ENCODE measurements at regions not wholly inside any gene's neighbourhood (a gene's known extent, or its start where the extent isn't known, plus 50 kb on each side); places are given as distances from the start of the nearest gene placed in this dataset.

DNA sequence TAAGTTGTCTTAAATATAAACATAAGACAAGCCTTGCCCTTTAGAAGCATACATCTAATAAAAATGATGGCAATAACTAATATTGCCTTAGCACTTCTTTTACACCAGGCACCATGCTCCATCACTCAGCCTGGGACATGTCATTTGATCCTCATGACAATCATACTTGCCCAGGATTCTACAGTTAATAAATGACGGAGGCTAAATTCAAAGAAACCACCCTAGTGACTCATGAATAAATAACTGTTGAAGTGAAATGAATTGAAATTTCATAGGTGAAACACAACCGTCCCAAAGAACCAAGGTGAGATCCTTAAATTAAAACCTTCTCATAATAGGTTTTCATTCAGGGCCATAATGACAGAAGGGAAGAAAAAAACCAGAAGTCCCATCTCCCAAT is 89.5 kb downstream of the GRIN2B start:
- Histone ChIP-seq H3K36me3 (ENCODE audit: control insufficient read depth, low read length) (no peaks in the 10 kb centered on the region), H3F3A (ENCODE audit: control insufficient read depth, insufficient read depth) (no peaks in the 10 kb centered on the region), H3K4me3 (ENCODE audit: low read length) (no peak overlapping the region), H3K4me2 (ENCODE audit: low read length) (no peak overlapping the region), H3K27me3 (ENCODE audit: control insufficient read depth, low read length) (no peaks in the 10 kb centered on the region; the same call in 1 of the 2 replicates), H3K27ac (ENCODE audit: low read depth, low read length) (no peak overlapping the region), H3K79me2 (ENCODE audit: control insufficient read depth, low read length) (no peaks in the 10 kb centered on the region), H3K4me1 (ENCODE audit: control insufficient read depth, low read length) (no peaks in the 10 kb centered on the region), H4K20me1 (ENCODE audit: control insufficient read depth, insufficient read depth, low read depth, low read length) (no peaks in the 10 kb centered on the region), H3K9me3 (ENCODE audit: control insufficient read depth, insufficient read depth, low read length) (no peaks in the 10 kb centered on the region), H3K9me2 (replicated peaks; ENCODE audit: control insufficient read depth, low read length) (no peaks in the 10 kb centered on the region; the same call in 1 of the 2 replicates)
- TF ChIP-seq EZH2phosphoT487 (IDR thresholded peaks at IDR 0.05; ENCODE audit: borderline replicate concordance, low read length) (no peak), CTCF (IDR thresholded peaks at IDR 0.05; ENCODE audit: low read depth, low read length, poor library complexity, severe bottlenecking) (no peak)

- Histone ChIP-seq H3K4me1 (ENCODE audit: control insufficient read depth, low read length) (no peaks in the 10 kb centered on the region), H4K20me1 (ENCODE audit: control insufficient read depth, insufficient read depth, low read depth, low read length) (no peaks in the 10 kb centered on the region), H3K4me2 (ENCODE audit: low read length) (no peak overlapping the region), H3K79me2 (ENCODE audit: control insufficient read depth, low read length) (no peaks in the 10 kb centered on the region), H3K27me3 (ENCODE audit: control insufficient read depth, low read length) (no peaks in the 10 kb centered on the region; the same call in 1 of the 2 replicates), H3K36me3 (ENCODE audit: control insufficient read depth, low read length) (no peaks in the 10 kb centered on the region), H3F3A (ENCODE audit: control insufficient read depth, insufficient read depth) (no peaks in the 10 kb centered on the region), H3K9me3 (ENCODE audit: control insufficient read depth, insufficient read depth, low read length) (no peaks in the 10 kb centered on the region), H3K27ac (ENCODE audit: low read depth, low read length) (no peak overlapping the region), H3K4me3 (ENCODE audit: low read length) (no peak overlapping the region), H3K9me2 (replicated peaks; ENCODE audit: control insufficient read depth, low read length) (no peaks in the 10 kb centered on the region; the same call in 1 of the 2 replicates)
- TF ChIP-seq EZH2phosphoT487 (IDR thresholded peaks at IDR 0.05; ENCODE audit: borderline replicate concordance, low read length) (no peak), CTCF (IDR thresholded peaks at IDR 0.05; ENCODE audit: low read depth, low read length, poor library complexity, severe bottlenecking) (no peak)
Observed at GRCh38 chr12:13890943-13891342, 90.5 kb downstream of the GRIN2B start.

DNA sequence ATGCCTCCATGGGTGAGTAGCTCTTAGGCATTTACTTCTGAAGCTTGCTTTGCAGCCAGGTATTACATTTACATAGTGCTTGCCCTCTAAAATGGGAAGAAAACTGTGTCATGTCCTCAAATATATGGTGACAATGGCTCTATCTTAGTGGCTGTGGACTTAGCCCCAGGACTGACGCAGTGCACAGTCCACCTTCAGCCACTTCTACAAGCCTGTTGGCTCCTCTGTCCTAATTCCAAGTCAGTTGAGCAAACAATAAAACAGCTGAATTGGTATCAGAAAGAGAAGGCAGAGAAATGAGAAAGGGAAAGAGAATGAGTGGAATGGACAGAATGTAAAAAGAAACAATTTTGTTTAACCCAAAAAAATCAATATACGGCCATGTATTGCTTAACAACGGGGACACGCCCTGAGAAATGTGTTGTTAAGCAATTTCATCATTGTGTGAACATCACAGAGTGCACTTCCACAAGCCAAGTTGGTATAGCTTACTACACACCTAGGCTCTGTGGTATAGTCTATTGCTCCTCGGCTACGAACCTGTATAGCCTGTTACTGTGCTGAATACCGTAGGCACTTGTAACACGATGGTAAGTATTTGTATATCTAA is 93.5 kb downstream of the GRIN2B start:
- Histone ChIP-seq H4K20me1 (ENCODE audit: control insufficient read depth, insufficient read depth, low read depth, low read length) (no peaks in the 10 kb centered on the region), H3K4me3 (ENCODE audit: low read length) (no peak overlapping the region), H3K36me3 (ENCODE audit: control insufficient read depth, low read length) (no peaks in the 10 kb centered on the region), H3K4me1 (ENCODE audit: control insufficient read depth, low read length) (no peaks in the 10 kb centered on the region), H3K79me2 (ENCODE audit: control insufficient read depth, low read length) (no peaks in the 10 kb centered on the region), H3K27ac (ENCODE audit: low read depth, low read length) (no peak overlapping the region), H3K4me2 (ENCODE audit: low read length) (no peak overlapping the region), H3K9me2 (replicated peaks; ENCODE audit: control insufficient read depth, low read length) (no peaks in the 10 kb centered on the region; the same call in 1 of the 2 replicates), H3K27me3 (ENCODE audit: control insufficient read depth, low read length) (no peaks in the 10 kb centered on the region), H3K9me3 (ENCODE audit: control insufficient read depth, insufficient read depth, low read length) (no peaks in the 10 kb centered on the region), H3F3A (ENCODE audit: control insufficient read depth, insufficient read depth) (no peaks in the 10 kb centered on the region)
- TF ChIP-seq CTCF (IDR thresholded peaks at IDR 0.05; ENCODE audit: low read depth, low read length, poor library complexity, severe bottlenecking) (no peak), EZH2phosphoT487 (IDR thresholded peaks at IDR 0.05; ENCODE audit: borderline replicate concordance, low read length) (no peak)
